Heart left ventricle (tissue), 16 donors: ENCODE measurements at regions not wholly inside any gene's neighbourhood (a gene's known extent, or its start where the extent isn't known, plus 50 kb on each side); places are given as distances from the start of the nearest gene placed in this dataset.

Experiments
- ATAC-seq, 4 donors: fragments of 200-7000 bp; cut with Tn5 transposase; one replicate each; pipeline ENCODE4 v1.9.1; 2020 to 2022; ENCODE audit warnings: moderate library complexity in 4 of 4, mild to moderate bottlenecking in 3 of 4, moderate number of reproducible peaks in 1 of 4
- DNase-seq, 5 donors: peaks; one replicate each; pipeline ENCODE4 v3.0.0-alpha.2; 2020
- H3K27ac ChIP-seq, 12 donors: fragments of 200-600 bp; sonication (generic) in 4 of 12; one replicate each; pipeline versions ENCODE4 v1.5.0 to v1.8.0; 2016 to 2022; ENCODE audit warnings: mild to moderate bottlenecking in 2 of 12
- H3K27me3 ChIP-seq, 9 donors: fragments of 200-600 bp; sonication (generic) in 2 of 9; one replicate each; pipeline versions ENCODE4 v1.5.1 to v1.8.0; 2016 to 2022; ENCODE audit warnings: mild to moderate bottlenecking in 3 of 9
- H3K36me3 ChIP-seq, 9 donors: fragments of 200-600 bp; sonication (generic) in 2 of 9; one replicate each; pipeline versions ENCODE4 v1.5.0 to v1.8.0; 2018 to 2022; ENCODE audit warnings: mild to moderate bottlenecking in 2 of 9
- H3K4me1 ChIP-seq, 12 donors: fragments of 200-600 bp; sonication (generic) in 4 of 12; one replicate each; pipeline versions ENCODE4 v1.5.0 to v1.8.0; 2016 to 2022; ENCODE audit warnings: mild to moderate bottlenecking in 3 of 12
- H3K4me3 ChIP-seq, 12 donors: fragments of 200-600 bp; sonication (generic) in 4 of 12; one replicate each; pipeline versions ENCODE4 v1.5.0 to v1.8.0; 2017 to 2022; ENCODE audit warnings: mild to moderate bottlenecking in 9 of 12, moderate library complexity in 4 of 12
- H3K9me3 ChIP-seq, 12 donors: fragments of 200-600 bp; sonication (generic) in 4 of 12; one replicate each; pipeline versions ENCODE4 v1.5.0 to v1.8.0; 2016 to 2022; ENCODE audit warnings: mild to moderate bottlenecking in 1 of 12
- POLR2A ChIP-seq, 2 donors: fragments of 450-650 bp; IDR thresholded peaks; one replicate each; pipeline ENCODE4 v1.6.1; 2017; ENCODE audit warnings: antibody characterized with exemption in 2 of 2, mild to moderate bottlenecking in 2 of 2, moderate library complexity in 2 of 2
- WGBS, 4 donors: extraction: QIAGEN DNeasy Blood & Tissue Kit in 2 of 4; methylation state at CpG; one replicate each; pipeline versions ENCODE4 v1.1.5 to v1.1.7; 2013 to 2018; 5-methylcytosine and 5-hydroxymethylcytosine counted together
- intact Hi-C, 10 donors: fragments of 100-400 bp; cut with DNase I; formaldehyde crosslinking; loops; one replicate each; pipeline versions ENCODE4 v1.11.1 to v1.14.2; 2022
- TF ChIP-seq, protein P1 (sequence below), 12 donors: fragments of 200-600 bp; sonication (generic) in 4 of 12; IDR thresholded peaks; one replicate each; pipeline versions ENCODE4 v1.5.0 to v1.8.0; 2018 to 2022; ENCODE audit warnings: antibody characterized with exemption in 12 of 12, mild to moderate bottlenecking in 5 of 12
- donor health status: ischemic (EF 13 %, LVEDD 7.1; RV severe dilation, severe dysfunction).
- donor health status: healthy with polysubstance abuse.
- donor health status: DM: no; HTN: yes; CAD: no.
- donor health status: DM: no; HTN: no; CAD: no.
- donor health status: ischemic (EF 25% LVEDD 6.9; RV normal size, moderate dysfunction).
- donor health status: ischemic (EF 25% LVEDD 5.7; RV mildly dilated, moderate dysfunction).
- donor health status: healthy.
- donor health status: DM: yes; HTN: yes; CAD: no.
- donor health status: ischemic (EF 35%, LVEDD 5.7; RV mildly dilated, moderate dysfunction).
- donor health status: nonischemic (EF 11% LVEDD 7.7; RV severe dilation, severe dysfunction).
- donor health status: DM: yes; HTN: yes; CAD: no.
- donor health status: PGD.
- donor health status: ischemic (EF 29% LVEDD 5.4; RV normal size, mild dysfunction).
- donor health status: nonischemic (EF 23%, LVEDD 6.1; RV moderate dilation, normal function).

- Histone ChIP-seq H3K27ac (no peak overlapping the region), H3K4me1 (peaks cover 0 to 6% (median 0%) of the 10 kb centered on the region in 12 donors), H3K27me3 (no peaks in the 10 kb centered on the region), H3K36me3 (no peaks in the 10 kb centered on the region), H3K9me3 (no peaks in the 10 kb centered on the region), H3K4me3 (no peak overlapping the region)
- intact Hi-C loops = no loop called here
- ATAC-seq = no peak
- no peak for TF ChIP-seq POLR2A (IDR thresholded peaks at IDR 0.05)
- TF ChIP-seq, protein P1, sequence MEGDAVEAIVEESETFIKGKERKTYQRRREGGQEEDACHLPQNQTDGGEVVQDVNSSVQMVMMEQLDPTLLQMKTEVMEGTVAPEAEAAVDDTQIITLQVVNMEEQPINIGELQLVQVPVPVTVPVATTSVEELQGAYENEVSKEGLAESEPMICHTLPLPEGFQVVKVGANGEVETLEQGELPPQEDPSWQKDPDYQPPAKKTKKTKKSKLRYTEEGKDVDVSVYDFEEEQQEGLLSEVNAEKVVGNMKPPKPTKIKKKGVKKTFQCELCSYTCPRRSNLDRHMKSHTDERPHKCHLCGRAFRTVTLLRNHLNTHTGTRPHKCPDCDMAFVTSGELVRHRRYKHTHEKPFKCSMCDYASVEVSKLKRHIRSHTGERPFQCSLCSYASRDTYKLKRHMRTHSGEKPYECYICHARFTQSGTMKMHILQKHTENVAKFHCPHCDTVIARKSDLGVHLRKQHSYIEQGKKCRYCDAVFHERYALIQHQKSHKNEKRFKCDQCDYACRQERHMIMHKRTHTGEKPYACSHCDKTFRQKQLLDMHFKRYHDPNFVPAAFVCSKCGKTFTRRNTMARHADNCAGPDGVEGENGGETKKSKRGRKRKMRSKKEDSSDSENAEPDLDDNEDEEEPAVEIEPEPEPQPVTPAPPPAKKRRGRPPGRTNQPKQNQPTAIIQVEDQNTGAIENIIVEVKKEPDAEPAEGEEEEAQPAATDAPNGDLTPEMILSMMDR (IDR thresholded peaks at IDR 0.05) = no peak
- 46 to 73% (median 54%) methylated on average over 2 of the region's 2 CpGs for WGBS, 4 donors
- no peak for DNase-seq
Observed at GRCh38 chr5:108672639-108673038, 75.1 kb upstream of the FER start.

- peaks cover 0 to 6% (median 0%) of the 10 kb centered on the region in 12 donors for H3K4me1 ChIP-seq
- H3K27me3 ChIP-seq = no peaks in the 10 kb centered on the region
- no peak overlapping the region for H3K27ac ChIP-seq
- DNase-seq (peak in 2 of 5 donors; percentile 9 to 44), ATAC-seq (peak in 3 of 4 donors; percentile 47 to 82 (median 77))
- TF ChIP-seq, protein P1 (IDR thresholded peaks at IDR 0.05) = no peak
- TF ChIP-seq POLR2A (IDR thresholded peaks at IDR 0.05) = no peak
- H3K4me3 ChIP-seq = no peak overlapping the region
- 51 to 58% (median 52%) methylated on average over 7 of the region's 7 CpGs for WGBS, 4 donors
- H3K36me3 ChIP-seq = no peaks in the 10 kb centered on the region
- intact Hi-C loops = no loop called here
- H3K9me3 ChIP-seq = peaks cover 0 to 4% (median 0%) of the 10 kb centered on the region in 12 donors
Observed at GRCh38 chr5:108670591-108671289, 77.0 kb upstream of the FER start.

- DNase-seq (no peak), ATAC-seq (no peak)
- no peaks in the 10 kb centered on the region for H3K27me3 ChIP-seq
Observed at GRCh38 chr5:108669462-108669861, 78.2 kb upstream of the FER start.

DNA sequence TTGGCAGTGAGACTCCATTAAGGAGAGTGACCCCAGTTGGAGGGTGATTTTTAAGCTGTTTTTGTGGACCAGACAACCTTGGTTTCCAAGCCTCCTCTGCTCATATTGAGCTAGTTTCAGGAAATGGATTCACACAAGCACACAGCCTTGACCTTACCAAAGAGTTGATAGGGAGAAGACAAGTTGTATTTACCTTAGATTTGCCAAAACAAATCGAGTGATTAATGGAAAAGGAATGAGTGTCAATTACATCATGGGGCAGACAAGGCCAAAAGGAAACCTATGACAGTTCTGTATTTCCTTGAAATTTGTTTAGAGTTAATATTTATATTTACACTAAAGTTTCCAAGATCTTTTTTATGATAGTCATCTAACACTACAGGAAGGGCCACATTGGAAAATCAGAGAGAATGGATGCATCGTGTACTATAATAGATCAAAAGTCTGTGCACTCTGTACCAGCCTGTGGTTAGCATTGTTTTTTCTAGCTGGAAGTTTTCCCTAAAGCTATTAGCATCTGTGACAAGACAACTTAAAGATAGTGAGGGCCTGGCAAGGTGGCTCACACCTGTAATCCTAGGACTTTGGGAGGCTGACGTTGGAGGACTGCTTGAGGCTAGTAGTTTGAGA is 86.0 kb upstream of the FER start:
- Histone ChIP-seq H3K27ac (no peak overlapping the region), H3K27me3 (peaks cover 0 to 3% (median 0%) of the 10 kb centered on the region in 9 donors), H3K4me3 (no peak overlapping the region), H3K9me3 (no peaks in the 10 kb centered on the region), H3K4me1 (no peaks in the 10 kb centered on the region), H3K36me3 (no peaks in the 10 kb centered on the region)
- DNase-seq (no peak), ATAC-seq (no peak)
- WGBS, 4 donors = 68 to 78% (median 77%) methylated on average over 3 of the region's 3 CpGs
- TF ChIP-seq, protein P1 (IDR thresholded peaks at IDR 0.05) = no peak
- TF ChIP-seq POLR2A (IDR thresholded peaks at IDR 0.05) = no peak
- intact Hi-C loops = no loop called here

More at GRCh38 chr5:108669462-108669861, 78.2 kb upstream of the FER start:
- no peak overlapping the region for H3K4me3 ChIP-seq
- no peaks in the 10 kb centered on the region for H3K36me3 ChIP-seq
- H3K27ac ChIP-seq = no peak overlapping the region
- intact Hi-C loops = no loop called here
- TF ChIP-seq, protein P1 (IDR thresholded peaks at IDR 0.05) = no peak
- TF ChIP-seq POLR2A (IDR thresholded peaks at IDR 0.05) = no peak
- 74 to 93% (median 83%) methylated on average over 1 of the region's 1 CpG for WGBS, 4 donors
- peaks cover 0 to 4% (median 0%) of the 10 kb centered on the region in 12 donors for H3K9me3 ChIP-seq
- peaks cover 0 to 6% (median 0%) of the 10 kb centered on the region in 12 donors for H3K4me1 ChIP-seq
